ENCODE measurements at regions not wholly inside any gene's neighbourhood (a gene's known extent, or its start where the extent isn't known, plus 50 kb on each side); places are given as distances from the start of the nearest gene placed in this dataset.
"Not testable (repeated sequence)": the region's sequence is repeated elsewhere in the genome, so short reads cannot be mapped to it uniquely, and the experiment has no call there.

DNA sequence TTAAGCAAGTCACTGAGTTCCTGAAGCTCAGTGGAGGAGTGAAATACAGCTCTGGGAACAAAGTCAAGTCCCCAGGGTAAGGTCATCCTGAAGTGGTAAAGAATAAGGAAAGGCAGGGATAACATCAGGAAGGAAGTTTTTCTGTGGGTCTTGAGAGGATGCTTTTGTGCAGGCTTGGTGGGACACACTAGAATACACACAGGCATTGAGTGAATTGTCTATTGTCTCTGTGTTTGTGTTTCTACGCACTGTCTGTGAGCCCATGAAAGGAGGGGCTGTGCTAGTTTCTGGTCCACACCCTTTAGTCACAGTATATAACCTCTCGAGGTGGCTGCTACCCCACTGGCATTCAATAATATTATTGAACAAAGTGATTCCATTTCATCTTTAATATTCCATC is 95.8 kb upstream of the ABCB5 start:
- peak in 13 of 56 donors; percentile 2 to 26 (median 9) for DNase-seq

DNA sequence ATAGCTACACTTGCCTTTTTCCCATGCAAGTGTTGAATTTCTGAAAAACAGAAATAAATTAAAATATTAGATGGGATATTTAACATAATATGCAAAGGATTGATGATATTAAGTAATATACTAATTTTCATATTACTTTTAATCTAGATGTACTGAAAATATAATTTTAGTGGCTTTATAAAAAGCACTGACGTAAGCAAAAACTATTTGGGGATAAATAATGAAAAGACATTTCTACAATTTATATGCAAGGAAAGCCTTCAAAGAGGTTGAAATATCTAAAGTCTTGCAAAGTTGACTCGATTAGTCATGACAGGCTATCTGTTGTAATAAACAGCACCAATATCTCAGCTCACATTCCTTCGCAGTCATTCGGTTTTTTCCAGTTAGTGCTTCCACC is 94.9 kb upstream of the ABCB5 start:
- DNase-seq: no peak

DNA sequence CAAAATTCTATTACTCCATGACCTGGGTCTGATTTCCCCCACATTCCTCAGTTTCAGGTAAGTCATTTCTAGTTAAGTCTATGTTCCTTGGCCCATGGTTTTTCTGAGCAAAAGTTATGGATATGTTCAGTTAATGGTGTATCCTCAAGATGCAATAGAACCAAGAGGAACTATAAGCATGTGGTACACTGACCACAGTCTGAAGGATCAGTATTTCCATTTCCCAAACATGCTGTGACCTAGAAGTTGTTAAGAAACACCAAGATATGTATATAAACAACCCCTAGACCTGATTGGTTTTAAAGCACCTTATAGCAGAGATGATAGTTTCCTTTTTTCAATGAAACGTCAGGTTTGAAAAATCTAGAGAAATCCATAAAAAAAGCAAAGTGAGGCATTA is 94.2 kb upstream of the ABCB5 start:
- DNase-seq: no peak

DNA sequence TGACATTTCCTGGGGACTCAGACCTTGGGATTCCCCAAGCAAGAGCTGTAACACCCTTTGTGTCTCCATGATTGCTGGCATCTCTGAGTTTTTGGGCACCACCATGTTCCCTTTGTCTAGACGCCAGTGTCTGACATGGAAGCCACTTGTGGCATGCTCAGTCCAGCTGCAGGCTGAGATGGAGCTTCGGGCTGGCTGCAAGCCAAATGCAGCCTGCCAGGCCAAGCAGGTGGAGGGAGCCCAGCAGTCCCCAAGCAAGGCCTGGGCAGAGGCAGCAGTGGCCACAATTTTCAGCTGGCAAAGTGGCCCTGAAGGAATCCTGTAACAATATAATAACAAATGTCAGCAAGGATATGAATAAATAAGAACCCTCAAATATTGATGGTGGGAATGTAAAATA is 86.2 kb upstream of the ABCB5 start:
- DNase-seq: no peak

DNA sequence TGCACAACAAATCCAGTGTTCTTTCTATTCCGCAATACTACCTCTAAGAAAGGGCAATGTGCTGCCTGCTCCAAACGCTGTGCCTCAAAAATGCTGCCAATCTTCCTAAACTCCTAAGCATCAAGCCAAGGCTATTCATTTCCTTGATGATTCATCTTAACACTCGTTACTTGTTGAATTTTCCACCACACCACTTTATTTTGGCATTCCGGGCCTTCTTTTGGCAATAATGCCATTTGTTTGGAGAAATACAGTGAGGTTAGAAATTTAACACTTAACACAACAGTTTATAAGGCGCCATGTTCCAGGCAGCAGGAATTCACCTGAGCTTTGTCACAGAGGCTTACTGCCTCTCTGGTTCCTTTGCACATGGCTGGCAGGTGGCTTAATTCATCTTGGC is 82.6 kb upstream of the ABCB5 start:
- no peak for DNase-seq

DNA sequence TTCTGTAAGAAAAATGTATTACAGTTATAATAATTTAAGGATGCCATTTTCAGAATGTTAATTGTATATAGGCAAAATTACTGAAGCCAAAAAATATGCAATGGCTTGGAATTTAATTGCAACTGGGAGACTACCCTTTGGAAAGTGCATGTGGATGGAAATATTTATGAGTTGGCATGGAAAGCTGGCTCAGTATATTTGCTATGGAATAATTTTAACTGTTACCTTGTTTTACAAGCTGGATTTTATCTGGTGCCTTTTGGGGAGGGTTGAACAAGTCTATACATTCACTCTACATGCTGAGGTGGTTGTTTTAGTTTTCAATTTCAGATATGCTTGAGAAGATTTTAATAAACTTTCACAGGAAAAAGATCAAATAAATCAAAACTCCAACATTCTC is 80.9 kb upstream of the ABCB5 start:
- no peak for DNase-seq

DNA sequence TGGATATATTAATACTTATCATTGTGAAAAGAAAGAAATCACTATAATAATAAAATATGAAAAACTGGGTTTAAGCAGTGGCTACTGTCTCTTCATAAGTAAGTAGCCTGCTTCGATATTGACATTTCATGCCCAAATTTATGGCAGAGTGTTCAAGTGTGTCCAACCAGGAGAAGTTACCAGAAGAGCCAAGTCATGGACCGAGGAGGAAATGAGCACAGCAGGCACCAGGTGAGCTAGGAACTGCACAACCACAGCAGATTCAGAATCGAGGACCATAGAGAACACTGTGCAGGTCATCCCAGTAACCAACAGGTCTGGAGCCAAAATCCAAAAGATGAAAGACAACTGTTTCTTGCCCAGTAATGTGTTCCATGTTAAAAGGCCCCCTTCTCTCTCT is 79.9 kb upstream of the ABCB5 start:
- DNase-seq: no peak

DNA sequence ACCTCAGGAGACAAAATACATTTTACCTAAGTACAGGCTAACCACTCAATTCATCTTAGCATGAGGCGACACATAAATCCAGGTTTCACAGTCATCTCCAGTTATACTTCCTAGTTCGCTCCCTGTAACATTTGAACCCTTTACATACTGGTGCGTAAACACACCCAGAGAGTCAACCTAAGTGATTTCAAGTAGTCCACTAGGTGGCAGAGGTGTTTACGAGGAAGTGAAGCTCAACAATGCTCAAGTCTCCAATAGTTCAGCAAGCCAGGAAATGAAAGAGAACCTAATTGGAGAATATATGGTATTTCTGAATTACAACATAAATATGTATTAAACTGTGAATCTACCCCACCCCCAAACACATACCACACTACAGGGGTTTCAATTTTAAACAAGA is 76.3 kb upstream of the ABCB5 start:
- DNase-seq: no peak

DNA sequence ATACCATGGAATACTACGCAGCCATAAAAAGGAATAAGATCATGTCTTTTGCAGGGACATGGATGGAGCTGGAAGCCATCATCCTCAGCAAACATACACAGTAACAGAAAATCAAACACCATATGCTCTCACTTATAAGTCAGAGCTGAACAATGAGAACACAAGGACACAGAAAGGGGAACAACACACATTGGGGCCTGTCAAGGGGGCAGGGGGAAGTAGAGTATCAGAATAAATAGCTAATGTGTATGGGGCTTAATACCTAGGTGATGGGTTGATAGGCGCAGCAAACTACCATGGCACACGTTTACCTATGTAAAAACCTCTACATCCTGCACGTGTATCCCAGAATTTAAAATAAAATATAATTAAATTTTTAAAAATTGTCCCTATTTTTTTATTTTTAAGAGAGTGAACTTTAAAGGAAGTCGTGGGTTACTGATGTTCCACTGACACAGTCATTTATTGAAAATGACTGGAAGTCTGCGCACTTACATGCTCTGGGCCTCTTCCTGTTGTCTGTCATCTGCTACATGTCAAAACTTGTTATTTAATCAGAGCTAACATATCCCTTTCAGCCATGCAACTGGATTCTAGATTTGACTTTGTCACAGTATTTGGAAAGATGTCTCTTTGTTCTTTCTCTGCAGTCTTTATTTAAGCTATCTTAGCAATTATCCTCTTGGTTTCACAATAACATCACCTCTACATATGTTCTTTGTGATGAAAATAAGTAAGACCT is 73.7 kb upstream of the ABCB5 start:
- DNase-seq: no peak

DNA sequence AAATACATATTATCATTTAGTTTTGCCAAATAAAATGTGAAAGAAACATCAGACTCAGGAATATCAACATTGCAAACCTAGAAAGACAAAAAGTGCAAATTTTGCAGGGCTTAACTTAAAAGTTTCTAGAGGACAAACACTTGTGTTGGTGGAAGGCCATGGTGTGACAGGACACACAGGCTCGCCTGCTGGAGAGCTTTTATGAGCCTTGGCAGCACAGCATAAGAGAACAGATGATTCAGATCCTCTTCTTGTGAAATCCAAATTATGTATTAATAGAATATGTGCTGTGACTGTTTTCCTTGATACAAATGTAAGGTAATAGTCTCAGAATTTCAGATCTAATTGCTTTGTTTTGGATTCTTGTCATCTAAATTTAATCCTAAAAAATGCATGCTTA is 72.9 kb upstream of the ABCB5 start:
- DNase-seq: no peak

DNA sequence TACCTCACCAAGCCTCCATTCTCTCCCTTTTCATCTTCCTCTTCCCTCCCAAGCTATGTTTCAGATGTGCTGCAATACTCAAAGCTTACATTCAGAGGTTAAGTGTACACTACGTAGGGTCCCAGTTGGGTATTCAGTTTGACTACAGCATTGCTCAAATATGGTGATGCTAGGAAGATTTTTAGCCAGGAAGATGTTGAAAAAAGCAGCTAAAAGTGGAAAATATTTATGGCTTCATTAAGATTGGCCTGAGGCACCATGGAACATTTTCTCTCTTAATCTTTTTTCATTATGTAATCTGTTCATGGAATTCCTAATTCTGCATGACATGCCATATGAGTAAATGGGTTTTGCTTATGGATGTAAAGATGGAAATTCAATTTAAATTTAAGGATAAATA is 72.0 kb upstream of the ABCB5 start:
- DNase-seq: no peak

DNA sequence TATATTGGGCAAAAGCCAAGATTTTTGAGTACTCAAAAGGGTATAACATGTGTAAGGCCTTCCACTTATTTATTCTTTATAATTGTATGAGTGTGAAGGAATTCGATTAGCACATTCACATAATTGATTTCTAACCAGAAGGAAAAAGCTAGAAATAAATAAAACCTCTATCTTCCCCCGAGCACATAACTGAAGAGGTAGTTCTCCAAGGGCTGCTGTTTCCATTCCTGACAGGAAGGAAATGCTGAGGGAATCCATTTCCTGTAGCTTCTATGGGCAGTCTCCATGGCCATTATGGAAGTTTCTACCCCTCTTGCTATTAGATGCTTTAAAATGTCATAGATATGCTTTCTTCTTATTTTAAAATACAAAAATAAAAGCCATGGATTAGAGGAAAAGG is 70.5 kb upstream of the ABCB5 start:
- no peak for DNase-seq

DNA sequence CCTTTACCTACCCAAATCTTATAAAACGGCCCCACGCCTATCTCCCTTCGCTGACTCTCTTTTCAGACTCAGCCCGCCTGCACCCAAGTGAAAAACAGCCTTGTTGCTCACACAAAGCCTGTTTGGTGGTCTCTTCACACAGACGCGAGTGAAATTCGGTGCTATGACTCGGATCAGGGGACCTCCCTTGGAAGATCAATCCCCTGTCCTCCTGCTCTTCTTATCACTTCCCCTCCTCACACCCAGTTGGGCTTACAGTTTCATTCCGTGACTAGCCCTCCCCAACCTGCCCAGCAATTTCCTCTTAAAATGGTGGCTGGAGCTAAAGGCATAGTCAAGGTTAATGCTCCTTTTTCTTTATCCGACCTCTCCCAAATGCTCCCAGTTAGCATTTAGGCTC is 68.5 kb upstream of the ABCB5 start:
- DNase-seq: not testable (repeated sequence)

DNA sequence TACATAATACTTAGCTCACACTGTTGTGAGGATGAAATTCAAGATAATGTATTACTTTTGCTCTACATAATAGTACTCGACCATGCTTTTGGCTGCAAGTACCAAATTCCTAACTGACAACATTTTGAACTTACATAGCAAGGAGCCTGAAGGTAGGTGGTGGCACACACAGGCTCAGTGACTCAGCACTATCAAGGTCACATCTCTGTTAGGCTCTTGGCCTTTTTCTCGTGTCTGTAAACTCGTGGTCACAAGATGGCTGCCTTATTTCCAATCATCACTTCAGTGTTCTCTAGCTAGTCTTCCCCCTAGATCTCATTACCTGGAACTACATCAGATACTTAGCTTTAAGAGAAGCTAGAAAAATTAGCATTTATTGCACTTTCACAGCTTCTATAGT is 61.4 kb upstream of the ABCB5 start:
- no peak for DNase-seq

DNA sequence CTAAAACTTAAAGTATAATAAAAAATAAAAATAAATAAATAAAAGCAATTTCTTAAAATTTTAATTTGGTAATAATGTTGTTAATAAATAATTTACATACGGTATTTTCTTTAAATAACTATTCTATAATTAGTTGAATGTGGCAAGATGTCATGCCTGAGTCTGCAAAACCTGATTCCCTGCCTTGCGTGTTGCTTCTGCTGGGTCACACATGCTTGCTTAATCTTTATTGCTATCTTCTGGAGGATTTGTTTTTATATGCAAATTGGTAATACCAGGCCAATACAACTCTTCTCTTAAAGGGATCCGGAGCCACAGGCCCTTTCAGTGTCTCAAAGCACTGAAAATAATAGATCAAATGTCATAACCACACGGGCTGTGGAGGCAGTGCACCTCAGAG is 59.4 kb upstream of the ABCB5 start:
- DNase-seq: no peak

DNA sequence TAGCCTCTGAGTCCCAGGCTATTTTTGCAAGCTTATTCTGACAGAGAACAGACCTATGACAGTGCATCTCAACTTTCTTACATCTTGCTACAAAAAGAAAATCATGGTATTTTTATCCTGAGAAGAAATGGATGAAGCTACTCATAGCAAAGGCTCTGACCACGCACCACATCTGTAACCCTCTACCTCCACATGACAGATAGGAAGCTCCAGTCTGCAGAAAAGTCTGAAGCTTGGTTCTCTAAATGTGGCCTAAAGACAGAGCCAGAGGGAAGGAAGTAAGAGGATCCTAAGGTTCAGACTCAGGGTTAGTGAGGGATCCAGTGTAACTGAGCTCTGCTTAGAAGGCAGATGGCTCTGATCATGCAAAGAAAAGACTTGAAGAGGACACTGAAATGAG is 58.4 kb upstream of the ABCB5 start:
- no peak for DNase-seq

DNA sequence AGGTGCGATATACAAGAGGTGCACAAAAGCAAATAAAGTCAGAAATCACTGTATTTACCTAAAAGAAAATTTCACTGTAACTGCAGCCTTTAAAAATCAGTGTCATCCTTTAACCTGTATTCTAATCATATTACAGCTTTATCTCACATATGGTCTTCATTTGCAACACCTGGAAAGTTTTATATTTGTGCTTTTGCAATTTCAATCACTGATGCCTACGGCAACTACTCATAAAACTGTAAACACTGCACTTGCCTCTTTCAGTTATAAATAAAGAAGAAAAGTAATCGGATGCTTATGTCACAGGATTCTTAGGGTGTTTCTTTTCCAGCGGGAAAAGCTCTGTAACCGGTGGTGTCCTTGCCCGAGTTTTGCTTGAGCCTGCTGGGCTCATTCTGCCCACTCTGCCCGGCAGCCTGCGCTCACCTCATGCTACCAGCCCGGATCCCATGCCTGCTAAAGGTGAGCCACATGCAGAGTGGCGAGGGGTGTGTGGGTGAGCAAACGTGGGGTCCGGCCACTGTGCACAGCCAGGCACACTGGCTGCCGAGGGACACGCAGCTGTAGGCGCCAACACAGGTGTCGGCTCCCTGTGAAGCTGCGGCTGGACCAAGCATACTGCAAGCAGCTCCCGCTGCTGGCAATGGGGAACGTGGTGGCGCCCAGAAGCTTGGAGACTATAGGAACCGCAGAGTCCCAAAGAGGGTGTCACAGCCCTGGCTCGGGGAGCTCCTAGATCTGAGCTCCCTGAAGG is 56.3 kb upstream of the ABCB5 start:
- DNase-seq: no peak

DNA sequence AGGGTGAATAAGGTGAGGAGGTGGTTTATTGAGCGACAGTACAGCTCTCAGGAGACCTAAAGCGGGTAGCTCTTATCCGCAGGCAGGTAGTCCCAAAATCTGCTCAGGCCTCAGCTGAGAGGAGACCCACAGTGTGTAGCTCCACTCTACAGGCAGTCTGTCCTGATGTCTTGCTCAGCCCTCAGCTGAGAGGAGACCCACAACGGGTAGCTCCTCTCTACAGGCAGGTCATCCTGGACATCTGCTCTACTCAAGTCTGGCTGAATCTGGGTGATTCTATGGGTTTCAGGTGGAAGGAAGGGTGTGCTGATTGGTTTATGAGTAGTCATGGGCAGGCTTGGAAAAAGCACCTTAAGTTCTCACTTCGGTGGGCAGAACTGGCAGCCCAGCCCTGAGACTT is 55.6 kb upstream of the ABCB5 start:
- DNase-seq: no peak

DNA sequence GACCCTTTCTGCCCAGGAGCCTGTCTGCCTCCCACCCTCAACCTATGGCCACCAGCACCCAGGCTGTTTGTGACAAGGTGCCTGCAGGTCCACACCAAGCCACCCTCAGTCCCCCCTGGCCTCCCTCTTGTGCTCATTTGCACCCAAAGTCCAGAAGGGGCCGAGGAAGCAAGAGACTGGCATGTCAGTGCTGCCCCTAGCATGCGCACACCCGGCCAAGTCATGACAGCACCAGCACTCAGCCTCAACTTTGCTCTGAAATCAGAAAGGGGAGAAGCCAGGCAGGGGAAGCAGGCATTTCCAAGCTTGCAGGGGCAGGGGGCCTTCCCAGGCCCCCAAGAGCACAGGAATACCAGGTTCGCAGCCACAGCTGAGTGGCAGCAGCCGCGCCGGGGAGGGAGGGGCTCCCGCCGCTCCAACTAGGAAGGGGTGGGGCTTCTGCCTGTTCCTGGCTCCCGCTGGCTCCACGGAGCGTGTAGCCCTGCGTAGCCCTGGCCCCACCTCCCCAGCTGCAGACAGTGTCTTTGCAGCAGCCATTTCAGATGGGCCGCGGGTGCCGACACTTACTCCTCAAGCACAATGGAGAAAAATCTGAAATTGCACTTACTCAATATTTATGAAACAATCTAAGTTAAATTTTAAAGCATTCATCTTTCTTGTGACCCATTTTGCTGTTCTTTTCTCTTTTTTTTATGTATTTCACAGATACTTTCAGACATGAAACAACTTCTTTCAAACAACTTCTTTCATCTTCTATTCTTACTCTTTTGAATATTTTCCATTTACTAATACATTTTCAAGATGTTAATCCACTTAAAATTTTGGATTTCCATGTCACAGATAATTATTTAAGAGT is 54.9 kb upstream of the ABCB5 start:
- DNase-seq: no peak

DNA sequence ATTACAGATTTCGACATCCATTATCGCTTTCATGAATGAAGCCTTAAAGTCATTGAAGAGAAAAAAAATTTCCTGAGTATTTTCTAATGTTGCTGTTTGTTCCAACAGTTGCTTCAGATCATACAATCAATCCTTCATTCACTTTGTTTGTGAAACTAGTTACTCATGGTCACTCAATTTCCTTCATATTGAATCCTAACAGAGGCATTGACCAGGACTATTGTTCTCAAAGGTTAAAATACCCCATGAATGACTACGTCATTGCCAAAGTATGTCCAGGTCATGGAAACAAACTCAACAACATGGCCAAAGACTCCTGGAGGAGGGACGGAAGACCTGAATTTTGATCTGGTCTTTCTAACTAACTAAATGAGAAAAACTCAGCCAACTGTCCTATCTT is 54.0 kb upstream of the ABCB5 start:
- no peak for DNase-seq

DNA sequence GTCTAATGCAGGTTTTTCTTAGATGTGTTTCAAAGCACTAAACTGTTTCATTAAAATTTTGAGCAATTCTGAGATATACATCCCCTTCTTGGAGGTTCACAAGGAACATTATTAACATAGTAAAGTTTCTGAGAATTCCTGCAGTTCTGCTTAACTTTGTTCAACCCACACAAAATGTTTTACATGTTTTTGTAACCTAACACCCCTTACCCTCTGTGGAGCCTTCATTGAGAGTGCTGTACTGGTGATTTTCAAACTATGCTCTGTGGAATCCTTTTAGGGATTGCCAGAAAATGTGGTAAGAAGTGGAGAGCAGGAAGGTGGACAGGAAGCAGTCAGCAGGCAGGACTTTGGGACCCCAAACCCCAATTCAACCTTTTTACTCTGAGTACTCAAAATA is 53.6 kb upstream of the ABCB5 start:
- no peak for DNase-seq

DNA sequence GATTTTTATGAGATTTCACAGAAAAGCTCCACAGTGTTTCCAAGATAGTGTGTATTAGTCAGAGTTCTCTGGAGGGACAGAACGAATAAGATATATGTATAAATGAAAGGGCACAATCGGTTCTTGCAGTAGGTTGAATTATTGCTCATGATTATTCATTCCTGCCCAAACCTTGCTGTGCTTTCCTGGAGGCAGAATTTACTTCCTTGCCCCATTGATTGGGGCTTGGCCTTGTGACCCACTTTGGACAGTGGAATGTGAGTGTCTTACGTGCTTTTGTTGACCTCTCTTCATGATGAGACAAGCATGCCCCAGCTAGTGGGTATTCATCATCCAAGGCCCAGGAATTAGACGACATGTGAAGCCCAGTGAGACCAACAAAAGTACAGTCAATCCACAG is 53.0 kb upstream of the ABCB5 start:
- DNase-seq: no peak

All from nucleus accumbens (tissue), 56 donors.